Thymus (tissue), 11 donors: ENCODE measurements at regions not wholly inside any gene's neighbourhood (a gene's known extent, or its start where the extent isn't known, plus 50 kb on each side); places are given as distances from the start of the nearest gene placed in this dataset.

Source experiments
- DNase-seq, 9 donors: peaks; one replicate each; pipeline ENCODE4 v3.0.0-alpha.2; 2013; ENCODE audit warnings: low spot score in 9 of 9, low read depth in 6 of 9, missing footprints in 1 of 9
- H3K27ac ChIP-seq, 2 donors: one replicate each; pipeline ENCODE4 v1.5.1; 2013; ENCODE audit warnings: control low read depth in 1 of 2, low read depth in 1 of 2, low read length in 1 of 2, mild to moderate bottlenecking in 1 of 2, moderate library complexity in 1 of 2
- H3K27me3 ChIP-seq, 2 donors: one replicate each; pipeline ENCODE4 v1.5.1; 2013; ENCODE audit warnings: low read length in 1 of 2; ENCODE audit not compliant: control insufficient read depth in 2 of 2, insufficient read depth in 1 of 2
- H3K36me3 ChIP-seq, 2 donors: one replicate each; pipeline ENCODE4 v1.5.1; 2013; ENCODE audit warnings: low read length in 1 of 2, mild to moderate bottlenecking in 1 of 2, moderate library complexity in 1 of 2; ENCODE audit not compliant: control insufficient read depth in 2 of 2, insufficient read depth in 2 of 2
- H3K4me1 ChIP-seq, 2 donors: one replicate each; pipeline ENCODE4 v1.5.1; 2013; ENCODE audit warnings: low read length in 2 of 2; ENCODE audit not compliant: control insufficient read depth in 2 of 2, insufficient read depth in 2 of 2
- H3K4me3 ChIP-seq, 2 donors: one replicate each; pipeline ENCODE4 v1.5.1; 2013; ENCODE audit warnings: low read length in 2 of 2, control low read depth in 1 of 2, mild to moderate bottlenecking in 1 of 2
- H3K9me3 ChIP-seq, 2 donors: one replicate each; pipeline ENCODE4 v1.5.1; 2013; ENCODE audit warnings: low read length in 1 of 2, mild to moderate bottlenecking in 1 of 2; ENCODE audit not compliant: control insufficient read depth in 2 of 2, insufficient read depth in 1 of 2
- WGBS: extraction: QIAGEN DNeasy Blood & Tissue Kit; methylation state at CpG from one replicate; pipeline ENCODE4 v1.1.7; 2013; 5-methylcytosine and 5-hydroxymethylcytosine counted together
- donor health status: healthy.

GRCh38 chr14:51482102-51482501, 169.6 kb upstream of the FRMD6 start:
- Histone ChIP-seq H3K27me3 (no peaks in the 10 kb centered on the region), H3K9me3 (no peaks in the 10 kb centered on the region), H3K36me3 (no peaks in the 10 kb centered on the region), H3K4me1 (no peaks in the 10 kb centered on the region), H3K27ac (no peak overlapping the region), H3K4me3 (no peak overlapping the region)
- no peak for DNase-seq
- WGBS = 93% methylated on average over 4 of the region's 4 CpGs

DNA sequence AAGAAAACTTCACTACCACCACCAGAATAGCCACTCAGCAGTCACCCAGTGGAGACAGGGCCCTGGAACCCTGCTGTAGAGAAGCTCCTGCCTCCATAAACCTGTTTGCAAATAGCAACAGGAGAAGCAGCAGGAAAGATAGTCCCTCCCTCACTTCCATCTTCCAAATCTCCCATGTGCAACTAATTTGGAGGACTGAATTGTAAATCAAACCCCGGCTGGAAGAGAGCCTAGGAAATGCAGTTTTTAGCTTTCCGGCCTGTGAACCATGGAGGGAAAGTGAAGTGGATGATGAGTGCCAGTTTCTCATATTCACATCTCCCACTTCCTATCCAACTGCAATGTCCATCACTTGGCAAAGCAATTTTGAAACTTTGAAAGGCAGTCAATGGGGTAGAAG, 167.2 kb upstream of the FRMD6 start:
- 97% methylated on average over 2 of the region's 2 CpGs for WGBS

DNA sequence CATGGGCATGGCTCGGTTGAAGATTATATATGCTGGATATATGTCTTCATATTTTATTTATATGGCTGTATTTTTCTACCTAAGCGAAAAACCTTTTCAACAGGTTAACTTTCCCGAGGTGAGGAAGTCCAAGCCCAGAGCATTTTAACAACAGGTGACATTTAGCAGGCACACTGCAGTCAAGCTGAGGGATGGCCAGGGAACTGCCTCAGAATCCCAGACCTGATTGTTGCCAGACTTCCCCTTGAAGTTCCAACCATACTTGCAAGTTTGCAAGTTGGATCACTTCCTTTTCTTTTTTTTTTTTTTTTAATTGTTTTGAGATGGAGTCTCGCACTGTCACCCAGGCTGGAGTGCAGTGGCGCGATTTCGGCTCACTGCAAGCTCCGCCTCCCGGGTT, 166.0 kb upstream of the FRMD6 start:
- no peaks in the 10 kb centered on the region for H3K4me1 ChIP-seq
- H3K36me3 ChIP-seq = no peaks in the 10 kb centered on the region
- no peak for DNase-seq
- no peak overlapping the region for H3K4me3 ChIP-seq
- H3K27me3 ChIP-seq = no peaks in the 10 kb centered on the region
- whole genome bisulfite sequencing = 97% methylated on average over 9 of the region's 9 CpGs
- no peaks in the 10 kb centered on the region for H3K9me3 ChIP-seq
- H3K27ac ChIP-seq = no peak overlapping the region

More for the DNA sequence above, 167.2 kb upstream of the FRMD6 start:
- Histone ChIP-seq H3K27ac (no peak overlapping the region), H3K9me3 (no peaks in the 10 kb centered on the region), H3K4me3 (no peak overlapping the region), H3K27me3 (no peaks in the 10 kb centered on the region), H3K4me1 (no peaks in the 10 kb centered on the region), H3K36me3 (no peaks in the 10 kb centered on the region)
- DNase-seq = no peak

GRCh38 chr14:51487848-51488247, 163.9 kb upstream of the FRMD6 start:
- no peaks in the 10 kb centered on the region for H3K27me3 ChIP-seq
- H3K36me3 ChIP-seq = no peaks in the 10 kb centered on the region
- H3K4me3 ChIP-seq = no peak overlapping the region
- no peak overlapping the region for H3K27ac ChIP-seq
- H3K4me1 ChIP-seq = no peaks in the 10 kb centered on the region
- DNase-seq = no peak
- H3K9me3 ChIP-seq = no peaks in the 10 kb centered on the region
- WGBS = 74% methylated on average over 6 of the region's 6 CpGs

GRCh38 chr14:51488569-51489220, 163.0 kb upstream of the FRMD6 start:
- 94% methylated on average over 6 of the region's 6 CpGs for WGBS
- Histone ChIP-seq H3K36me3 (no peaks in the 10 kb centered on the region), H3K27ac (no peak overlapping the region), H3K27me3 (no peaks in the 10 kb centered on the region), H3K4me1 (no peaks in the 10 kb centered on the region), H3K4me3 (no peak overlapping the region), H3K9me3 (no peaks in the 10 kb centered on the region)
- DNase-seq = no peak

- Histone ChIP-seq H3K4me3 (no peak overlapping the region), H3K27ac (no peak overlapping the region)
- DNase-seq = no peak
Measured at GRCh38 chr14:51490205-51490604, 161.5 kb upstream of the FRMD6 start.

GRCh38 chr14:51491036-51491545, 160.6 kb upstream of the FRMD6 start:
- WGBS = 86% methylated on average over 3 of the region's 3 CpGs
- Histone ChIP-seq H3K27me3 (no peaks in the 10 kb centered on the region), H3K27ac (no peak overlapping the region), H3K4me1 (no peaks in the 10 kb centered on the region), H3K36me3 (no peaks in the 10 kb centered on the region), H3K9me3 (no peaks in the 10 kb centered on the region), H3K4me3 (no peak overlapping the region)
- no peak for DNase-seq

More at GRCh38 chr14:51490205-51490604, 161.5 kb upstream of the FRMD6 start:
- Histone ChIP-seq H3K9me3 (no peaks in the 10 kb centered on the region), H3K27me3 (no peaks in the 10 kb centered on the region), H3K36me3 (no peaks in the 10 kb centered on the region), H3K4me1 (no peaks in the 10 kb centered on the region)
- 89% methylated on average over 3 of the region's 3 CpGs for WGBS

- WGBS = 70% methylated on average over 3 of the region's 3 CpGs
Measured at GRCh38 chr14:51491776-51492175, 159.9 kb upstream of the FRMD6 start.

DNA sequence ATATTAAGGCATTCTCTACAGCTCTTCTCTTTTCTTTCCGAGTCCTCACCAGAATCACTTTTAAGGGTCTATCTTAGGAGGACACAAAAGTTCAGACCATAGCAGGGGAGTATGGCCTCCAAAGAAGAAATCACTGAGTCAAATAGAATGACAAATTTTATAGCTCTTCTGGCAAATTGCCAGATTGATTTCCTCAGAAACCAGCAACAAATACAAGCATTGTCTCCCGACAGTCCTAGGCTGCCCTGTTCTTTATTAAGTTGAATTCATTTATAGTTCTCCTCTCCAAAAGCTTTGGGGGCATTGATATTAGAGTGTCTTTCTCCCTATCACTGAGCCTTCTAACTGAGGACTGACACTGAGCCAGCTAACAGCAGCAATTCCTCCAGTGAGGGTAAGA, 156.4 kb upstream of the FRMD6 start:
- Histone ChIP-seq H3K4me1 (no peaks in the 10 kb centered on the region), H3K36me3 (no peaks in the 10 kb centered on the region)
- WGBS = 96% methylated on average over 2 of the region's 2 CpGs

More at GRCh38 chr14:51491776-51492175, 159.9 kb upstream of the FRMD6 start:
- Histone ChIP-seq H3K27ac (no peak overlapping the region), H3K9me3 (no peaks in the 10 kb centered on the region), H3K27me3 (no peaks in the 10 kb centered on the region), H3K4me3 (no peak overlapping the region), H3K36me3 (no peaks in the 10 kb centered on the region), H3K4me1 (no peaks in the 10 kb centered on the region)
- no peak for DNase-seq

More for the DNA sequence above, 156.4 kb upstream of the FRMD6 start:
- Histone ChIP-seq H3K4me3 (no peak overlapping the region), H3K27ac (no peak overlapping the region), H3K27me3 (no peaks in the 10 kb centered on the region), H3K9me3 (no peaks in the 10 kb centered on the region)
- DNase-seq = no peak
